IPS-NIHi11 (cell line): ENCODE measurements at regions not wholly inside any gene's neighbourhood (a gene's known extent, or its start where the extent isn't known, plus 50 kb on each side); places are given as distances from the start of the nearest gene placed in this dataset.
A peak's percentile ranks its signal among the peaks of the same experiment; 100 is the strongest.

Experiments
- DNase-seq: peaks from one replicate; pipeline ENCODE4 v3.0.0; 2012; ENCODE audit warnings: mixed read lengths, low spot score

DNA sequence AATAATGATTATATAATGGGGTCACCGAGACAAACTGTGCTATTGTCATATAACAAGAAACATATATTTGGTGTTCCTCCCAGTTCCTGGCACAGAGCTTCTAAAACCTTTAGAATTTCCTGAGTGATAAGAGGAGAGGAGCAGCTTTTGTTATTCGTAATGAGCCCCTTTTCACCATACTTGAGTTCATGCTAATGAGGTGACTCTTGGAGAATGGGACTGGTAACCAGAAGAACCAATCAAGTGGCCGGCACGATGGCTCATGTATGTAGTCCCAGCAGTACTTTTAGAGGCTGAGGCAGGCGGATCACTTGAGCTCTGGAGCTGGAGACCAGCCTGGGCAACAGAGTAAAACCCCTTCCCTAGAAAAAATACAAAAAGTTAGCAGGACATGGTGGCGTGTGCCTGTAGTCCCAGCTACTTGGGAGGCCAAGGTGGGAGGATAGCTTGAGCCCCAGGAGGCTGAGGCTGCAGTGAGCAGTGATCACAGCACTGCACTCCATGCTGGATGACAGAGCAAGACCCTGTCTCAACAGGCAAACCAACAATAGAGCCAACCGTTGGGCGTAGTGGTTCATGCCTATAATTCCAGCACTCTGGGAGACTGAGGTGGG lies 62.7 kb upstream of the FTH1 start:
- DNase-seq: peak; percentile 57

- DNase-seq: no peak
These were observed 59.4 kb upstream of the FTH1 start for GRCh38 chr11:62026739-62027370.

DNA sequence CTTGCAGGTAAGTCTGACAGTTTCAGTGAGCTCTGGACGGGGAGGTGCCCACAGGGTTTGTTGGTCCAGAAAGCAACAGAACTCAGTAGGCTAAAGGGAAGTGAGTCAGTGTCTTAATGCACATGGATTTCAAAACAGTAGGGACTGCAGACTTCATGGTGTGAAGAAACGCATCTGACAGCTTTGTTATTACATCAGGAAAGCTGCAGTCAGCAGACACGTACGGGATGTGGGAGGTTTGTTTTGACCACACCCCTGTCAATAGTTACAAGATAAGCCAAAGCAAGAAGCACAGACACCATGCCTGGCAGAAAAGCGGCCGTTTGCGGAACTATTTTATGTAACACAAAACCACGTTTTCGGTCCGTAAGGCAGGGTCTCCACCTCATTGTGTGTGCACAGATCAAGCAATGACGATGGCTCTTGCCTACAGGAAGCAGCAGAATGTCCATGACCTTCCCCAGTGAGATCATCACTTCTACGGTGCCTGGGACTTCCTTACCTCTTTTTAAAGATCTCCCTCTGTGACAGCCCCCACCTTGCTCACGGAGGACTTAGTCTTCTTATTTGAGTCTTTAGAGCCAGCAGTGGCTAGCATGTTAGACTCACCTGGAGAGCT lies 58.2 kb upstream of the FTH1 start:
- no peak for DNase-seq

DNA sequence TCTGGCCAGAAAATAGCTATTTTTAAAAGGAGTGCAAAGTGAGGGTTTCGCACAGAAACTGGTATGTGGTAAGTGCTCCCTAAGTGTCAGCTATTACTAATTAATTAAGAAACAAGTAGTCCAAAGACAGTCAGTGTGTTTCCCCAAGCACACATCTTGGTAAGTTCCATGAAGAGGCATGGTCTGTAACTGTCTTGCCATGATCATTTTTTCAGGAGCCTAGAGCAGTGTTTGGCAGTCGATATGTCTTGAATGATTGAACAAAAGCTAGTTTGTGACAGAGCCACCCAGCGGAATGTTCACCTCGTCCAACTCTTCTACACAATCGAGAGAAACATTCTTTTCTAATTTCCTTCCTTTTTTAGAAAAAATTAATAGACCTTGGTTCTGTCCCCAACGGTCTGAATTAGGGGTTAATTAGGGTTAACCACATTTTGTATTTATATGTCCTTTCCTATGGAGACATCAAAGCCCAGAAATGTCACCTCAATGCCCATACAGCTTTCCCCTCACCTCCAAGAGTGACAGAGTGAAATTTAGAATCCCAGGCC lies 57.6 kb upstream of the FTH1 start:
- DNase-seq: no peak

DNA sequence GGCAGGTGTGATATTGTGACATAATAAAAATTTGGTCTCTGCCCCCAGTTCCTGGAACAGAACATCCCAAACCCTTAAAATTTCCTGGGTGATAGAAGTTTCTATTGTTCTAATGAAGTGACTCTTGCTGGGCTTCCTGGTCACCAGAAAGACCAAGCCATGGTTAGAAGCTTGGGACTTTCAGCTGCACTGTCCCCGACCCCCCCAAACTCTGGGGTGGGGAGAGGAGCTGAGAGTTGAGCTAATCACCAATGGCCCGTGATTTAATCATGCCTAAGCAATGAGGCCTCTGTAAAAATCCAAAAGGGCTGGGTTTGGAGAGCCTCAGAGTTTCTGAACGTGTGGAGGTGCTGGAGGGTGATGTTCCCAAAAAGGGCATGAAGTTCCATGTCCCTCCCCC lies 54.8 kb upstream of the FTH1 start:
- DNase-seq: no peak

DNA sequence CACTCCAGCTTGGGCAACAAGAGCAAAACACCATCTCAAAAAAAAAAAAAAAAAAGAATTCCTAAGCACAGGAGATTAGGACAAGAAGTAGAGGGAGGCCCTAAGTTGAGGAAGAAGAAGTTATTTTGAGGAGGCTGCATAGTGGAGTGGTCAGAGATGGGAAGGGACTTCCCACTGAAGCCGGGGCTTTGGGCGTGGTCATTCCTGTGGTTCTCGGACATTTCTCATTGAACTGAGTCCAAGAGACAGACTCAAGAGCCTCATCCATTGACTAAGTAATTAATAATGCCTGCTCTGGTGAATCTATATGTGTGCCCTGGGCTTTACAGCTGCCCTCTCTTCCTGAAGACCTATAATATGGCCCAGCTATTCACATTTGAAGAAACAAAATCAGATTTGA lies 53.2 kb upstream of the FTH1 start:
- no peak for DNase-seq

DNA sequence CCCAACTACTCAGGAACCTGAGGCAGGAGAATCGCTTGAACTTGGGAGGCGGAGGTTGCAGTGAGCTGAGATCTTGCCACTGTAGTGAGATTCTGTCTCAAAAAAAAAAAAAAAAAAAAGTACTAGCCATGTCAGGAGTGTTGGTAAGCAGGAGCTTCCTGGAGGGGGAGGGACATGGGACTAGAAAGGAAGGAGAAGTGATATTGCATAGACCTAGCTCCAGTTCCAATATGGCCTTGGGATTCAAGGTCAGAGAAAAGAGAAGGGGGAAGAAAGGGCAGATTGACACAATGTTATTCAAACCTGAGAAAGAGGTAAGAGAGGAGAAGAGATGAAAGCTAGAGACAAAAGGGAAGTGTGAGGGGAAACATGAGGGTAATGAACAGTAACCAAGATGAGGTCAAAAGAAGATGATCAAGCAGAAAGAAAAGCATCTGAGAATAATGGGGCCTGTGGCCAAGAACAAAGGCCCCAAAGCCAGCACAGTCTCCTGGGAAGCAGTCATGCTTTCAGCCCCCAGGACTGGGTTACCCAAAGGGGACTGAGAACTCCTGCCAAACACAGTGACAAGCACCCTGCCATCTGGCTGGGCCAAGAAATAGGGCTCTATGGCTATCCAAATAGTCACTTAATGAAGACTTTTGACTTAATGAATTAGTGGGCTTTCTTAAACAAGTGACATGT lies 51.7 kb upstream of the FTH1 start:
- DNase-seq: no peak

GRCh38 chr11:62017878-62018655 lies 50.6 kb upstream of the FTH1 start:
- no peak for DNase-seq
